MM.1S (cell line): ENCODE measurements at regions not wholly inside any gene's neighbourhood (a gene's known extent, or its start where the extent isn't known, plus 50 kb on each side); places are given as distances from the start of the nearest gene placed in this dataset.

Source experiments
- CTCF ChIP-seq: fragments of 300-600 bp; sonication (generic); IDR thresholded peaks from 2 replicates; pipeline ENCODE4 v1.5.1; 2016; ENCODE audit warnings: antibody characterized with exemption, low read length, mixed read lengths
- EZH2phosphoT487 ChIP-seq: fragments of 300-600 bp; sonication (generic); IDR thresholded peaks from 2 replicates; pipeline ENCODE4 v1.6.1; 2018; ENCODE audit warnings: antibody characterized with exemption, low read length

GRCh38 chr2:158046121-158046880 lies 55.4 kb upstream of the UPP2 start:
- TF ChIP-seq CTCF, result no peak
- TF ChIP-seq EZH2phosphoT487, result no peak
